ENCODE measurements at regions not wholly inside any gene's neighbourhood (a gene's known extent, or its start where the extent isn't known, plus 50 kb on each side); places are given as distances from the start of the nearest gene placed in this dataset.

- no peak for DNase-seq
Measured at GRCh38 chr4:104811727-104812126, 317.0 kb upstream of the CXXC4 start.

DNA sequence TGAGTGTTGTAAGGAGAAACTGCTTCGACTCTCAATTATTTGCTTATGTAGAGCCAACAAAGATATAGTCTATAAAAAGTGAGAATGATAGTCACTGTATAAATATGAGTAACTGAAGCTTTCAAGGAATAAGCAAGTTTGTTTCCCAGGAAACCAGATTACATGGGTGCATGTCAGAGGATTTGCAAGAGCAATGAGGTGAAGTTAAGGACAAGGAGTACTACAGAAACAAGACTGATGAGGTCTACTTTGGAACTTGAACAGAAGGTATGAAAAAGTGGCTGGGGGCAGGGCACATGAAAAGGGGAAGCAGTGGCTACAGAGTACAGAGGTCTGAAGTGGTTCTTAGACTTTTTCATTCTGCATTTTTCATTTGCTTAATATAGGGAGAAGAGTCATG, 321.0 kb upstream of the CXXC4 start:
- no peak for DNase-seq

GRCh38 chr4:104818579-104818978, 323.9 kb upstream of the CXXC4 start:
- no peak for DNase-seq

DNA sequence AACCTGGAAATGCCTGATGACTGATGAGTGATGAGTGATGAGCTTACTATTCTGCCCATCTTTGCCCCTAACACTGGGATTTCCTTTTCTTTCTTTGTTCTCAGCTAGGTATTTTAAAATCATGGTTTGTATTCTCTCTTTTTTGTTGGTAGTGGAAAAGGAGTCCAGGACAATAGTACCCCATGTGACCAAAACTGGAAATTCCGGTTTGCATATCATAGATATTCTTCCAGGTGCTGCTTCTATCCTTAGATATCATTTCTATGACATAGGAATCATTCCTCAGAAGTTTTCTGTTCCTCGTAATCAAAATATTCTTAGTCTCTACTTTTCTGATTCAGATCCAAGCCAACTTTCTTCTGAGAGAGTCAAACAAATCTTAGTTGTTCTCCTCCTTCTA, 320.5 kb upstream of the TET2 start:
- DNase-seq = no peak

DNA sequence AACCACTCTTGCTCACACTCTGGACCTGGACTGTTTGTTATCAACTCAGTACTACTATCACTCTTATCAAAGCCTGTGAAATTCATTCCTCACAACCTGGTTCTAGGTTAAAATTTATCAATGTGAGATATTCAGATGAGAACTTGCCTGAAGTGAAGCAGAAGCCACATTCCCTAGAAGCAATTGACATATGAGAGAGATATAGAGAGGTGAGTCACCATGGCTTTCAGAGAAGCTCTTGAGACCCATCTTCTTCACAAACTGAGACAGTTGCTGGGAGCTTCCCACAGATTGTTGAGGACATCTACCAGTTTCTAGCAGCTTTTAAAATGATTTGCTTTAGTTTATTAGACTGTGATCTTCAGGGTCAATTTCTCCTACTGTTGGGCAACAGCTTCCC, 316.9 kb upstream of the TET2 start:
- no peak for DNase-seq

- DNase-seq = no peak
Measured at GRCh38 chr4:104848597-104849225, 298.0 kb upstream of the TET2 start.

DNA sequence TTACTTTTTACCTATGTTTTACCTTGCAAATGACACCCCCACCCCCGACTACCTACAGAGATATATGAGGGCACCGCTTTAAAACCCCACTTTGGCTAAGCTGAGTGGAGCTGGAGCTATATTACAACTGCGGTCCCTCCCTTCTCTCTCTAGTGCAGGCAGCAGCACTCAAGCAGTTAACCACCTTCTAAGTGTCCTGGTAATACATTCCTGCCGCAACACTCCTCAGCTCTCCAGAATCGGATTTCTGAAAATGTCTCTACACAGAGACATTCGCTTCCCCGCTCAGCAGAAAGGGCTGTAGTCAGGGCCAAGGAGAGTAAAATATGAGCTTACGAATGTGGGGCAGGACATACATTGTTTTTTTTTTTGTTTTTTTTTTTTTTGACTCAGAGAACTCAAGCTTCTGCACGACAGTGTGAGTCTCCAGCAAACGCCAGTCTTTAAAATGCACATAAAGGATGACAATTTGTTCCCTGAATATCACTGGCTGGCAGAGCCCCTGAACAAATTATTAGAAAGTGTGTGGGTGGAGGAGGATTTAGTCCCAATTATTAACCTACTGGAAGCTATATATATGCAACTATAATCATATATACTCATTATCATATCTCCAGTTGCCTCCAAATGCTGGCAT, 287.0 kb upstream of the TET2 start:
- DNase-seq = no peak

DNA sequence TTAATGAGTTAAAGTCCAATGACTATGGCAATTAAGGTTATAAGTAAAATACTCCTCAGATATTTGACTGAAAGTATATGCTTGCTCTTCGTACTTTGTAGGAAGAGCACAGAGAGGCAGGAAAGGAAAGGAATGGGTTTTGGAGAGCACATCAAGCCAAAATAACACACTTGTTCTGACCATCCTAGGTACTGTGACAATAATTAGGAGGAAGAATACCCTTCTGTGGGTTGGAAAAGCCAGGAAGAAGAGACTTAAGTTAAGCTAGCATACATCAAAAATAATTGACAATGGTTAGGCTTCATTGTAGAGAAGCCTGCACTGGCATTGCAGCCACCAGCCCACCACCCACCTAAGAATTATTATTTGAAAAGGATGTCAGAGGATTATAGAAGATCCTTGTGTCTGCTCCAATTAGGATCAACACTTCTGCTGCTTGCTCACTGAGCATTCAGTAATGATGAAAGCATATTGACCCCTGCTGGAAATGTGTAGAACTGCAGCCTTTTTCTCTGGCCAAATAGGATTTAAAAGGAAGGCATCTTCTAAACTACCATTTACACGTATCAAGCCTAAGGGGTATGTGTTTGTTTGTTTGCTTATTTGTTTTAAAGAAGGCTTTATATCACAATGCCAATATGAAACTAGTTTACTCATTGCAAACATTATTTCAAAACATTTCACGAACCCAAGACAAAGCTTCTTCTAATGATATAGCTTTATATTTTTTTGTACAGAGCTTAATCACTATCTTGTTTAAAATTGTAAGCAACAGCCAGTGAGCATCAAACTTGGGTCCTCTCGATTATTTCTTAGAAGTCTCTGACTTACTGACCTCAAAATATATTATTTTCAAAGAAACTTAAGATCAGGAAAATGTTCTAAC, 286.2 kb upstream of the TET2 start:
- DNase-seq = peak; percentile 46

- no peak for DNase-seq
Measured at GRCh38 chr4:104866809-104867208, 279.9 kb upstream of the TET2 start.

DNA sequence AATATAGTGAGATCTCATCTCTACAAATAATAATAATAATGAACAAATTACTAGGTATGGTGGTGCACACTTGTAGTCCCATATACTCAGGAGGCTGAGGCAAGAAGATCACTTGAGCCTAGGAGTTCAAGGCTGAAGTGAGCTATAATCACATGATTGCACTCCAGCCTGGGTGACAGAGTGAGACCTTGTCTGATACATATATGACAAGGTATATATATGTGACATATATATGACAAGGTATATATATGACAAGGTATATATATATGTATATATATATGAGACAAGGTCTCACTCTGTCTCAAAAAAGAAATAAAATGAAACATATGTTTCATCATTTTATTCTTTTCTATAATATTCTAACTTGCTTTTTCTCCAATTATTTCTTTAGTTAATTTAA, 278.1 kb upstream of the TET2 start:
- no peak for DNase-seq

GRCh38 chr4:104868958-104869357, 277.7 kb upstream of the TET2 start:
- no peak for DNase-seq

DNA sequence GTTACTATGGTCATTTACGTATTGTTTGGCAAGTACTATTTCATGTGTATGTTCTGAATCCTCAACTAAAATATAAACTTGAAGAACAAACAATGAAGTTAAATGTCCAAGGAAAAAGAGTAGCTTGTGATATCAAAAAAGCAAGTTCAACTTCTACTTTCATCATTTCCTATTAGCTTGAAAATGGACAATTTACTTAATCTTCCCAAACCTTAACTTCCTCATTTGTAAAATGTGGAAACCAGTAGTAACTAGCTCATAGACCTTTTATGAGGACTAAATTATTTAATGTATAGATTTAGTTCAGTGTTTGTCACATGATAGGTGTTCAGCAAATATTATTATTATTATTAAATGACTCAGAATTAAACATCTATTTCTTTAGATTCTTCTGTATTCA, 276.8 kb upstream of the TET2 start:
- no peak for DNase-seq

DNA sequence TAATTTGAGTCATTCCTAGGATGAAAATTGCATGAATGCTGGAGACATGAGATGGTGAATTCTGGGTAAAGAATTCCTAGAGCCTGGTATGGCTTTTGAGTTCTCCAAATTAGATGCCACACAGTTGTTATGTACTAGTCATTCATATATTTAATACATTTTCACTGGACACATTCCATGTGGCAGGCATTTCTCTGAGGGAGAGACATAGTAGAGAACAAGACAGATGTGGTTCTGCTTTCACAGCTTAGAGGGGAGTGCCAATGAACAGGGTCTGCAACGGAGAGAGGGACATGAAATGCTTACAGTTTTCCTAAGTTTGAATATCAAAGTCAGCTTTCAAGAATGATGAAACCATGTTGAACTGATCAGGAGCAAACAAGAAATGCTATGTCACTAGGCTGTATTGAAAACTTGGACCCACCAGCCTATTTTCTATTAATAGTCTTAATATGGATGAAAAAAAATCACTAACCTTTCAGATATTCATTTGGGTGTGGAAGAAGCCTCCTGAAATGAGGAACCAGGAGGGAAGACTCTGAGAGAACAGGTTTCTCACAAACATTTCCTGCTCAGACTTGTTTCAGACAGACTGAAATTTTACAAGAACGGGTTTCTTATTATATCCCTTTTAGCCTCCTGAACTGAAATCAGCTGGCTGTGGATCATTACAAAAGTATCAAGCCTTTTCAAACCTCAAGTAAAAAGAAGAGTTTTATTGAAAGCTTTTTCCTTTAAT, 276.0 kb upstream of the TET2 start:
- DNase-seq = no peak

GRCh38 chr4:104878936-104879335, 267.7 kb upstream of the TET2 start:
- no peak for DNase-seq

- no peak for DNase-seq
Measured at GRCh38 chr4:104879367-104879766, 267.3 kb upstream of the TET2 start.

- no peak for DNase-seq
Measured at GRCh38 chr4:104879854-104880253, 266.8 kb upstream of the TET2 start.

- no peak for DNase-seq
Measured at GRCh38 chr4:104881136-104881886, 265.4 kb upstream of the TET2 start.

DNA sequence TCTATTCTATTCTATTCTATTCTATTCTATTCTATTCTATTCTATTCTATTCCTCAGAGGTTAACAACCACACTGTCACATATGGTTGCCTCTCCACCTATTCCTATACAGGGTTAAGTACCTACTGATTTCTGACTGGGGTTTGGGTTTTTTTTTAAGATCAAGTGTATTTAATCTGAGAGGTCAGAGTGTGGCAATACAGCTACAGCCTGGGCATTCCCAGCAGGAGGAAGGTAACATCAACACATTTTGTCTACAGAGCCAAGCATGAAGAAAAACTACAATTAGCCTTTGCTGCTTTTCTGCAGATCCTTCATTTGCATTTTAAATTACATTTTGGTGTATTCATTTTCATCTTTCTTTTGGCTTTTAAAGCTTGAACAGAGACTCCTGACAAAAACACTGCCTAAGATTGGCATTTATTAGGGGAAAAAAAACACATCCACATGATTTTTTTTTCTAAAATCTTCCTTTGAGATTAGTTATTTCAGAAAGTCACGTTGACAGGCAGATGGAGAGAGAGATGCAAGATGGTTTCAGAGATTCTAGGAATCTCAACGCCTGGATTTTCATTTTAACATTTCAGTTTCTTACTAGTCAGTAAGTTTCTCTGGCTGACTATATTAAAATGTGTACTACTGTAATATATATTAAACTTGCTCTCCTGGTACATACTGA, 255.9 kb upstream of the TET2 start:
- DNase-seq = no peak

DNA sequence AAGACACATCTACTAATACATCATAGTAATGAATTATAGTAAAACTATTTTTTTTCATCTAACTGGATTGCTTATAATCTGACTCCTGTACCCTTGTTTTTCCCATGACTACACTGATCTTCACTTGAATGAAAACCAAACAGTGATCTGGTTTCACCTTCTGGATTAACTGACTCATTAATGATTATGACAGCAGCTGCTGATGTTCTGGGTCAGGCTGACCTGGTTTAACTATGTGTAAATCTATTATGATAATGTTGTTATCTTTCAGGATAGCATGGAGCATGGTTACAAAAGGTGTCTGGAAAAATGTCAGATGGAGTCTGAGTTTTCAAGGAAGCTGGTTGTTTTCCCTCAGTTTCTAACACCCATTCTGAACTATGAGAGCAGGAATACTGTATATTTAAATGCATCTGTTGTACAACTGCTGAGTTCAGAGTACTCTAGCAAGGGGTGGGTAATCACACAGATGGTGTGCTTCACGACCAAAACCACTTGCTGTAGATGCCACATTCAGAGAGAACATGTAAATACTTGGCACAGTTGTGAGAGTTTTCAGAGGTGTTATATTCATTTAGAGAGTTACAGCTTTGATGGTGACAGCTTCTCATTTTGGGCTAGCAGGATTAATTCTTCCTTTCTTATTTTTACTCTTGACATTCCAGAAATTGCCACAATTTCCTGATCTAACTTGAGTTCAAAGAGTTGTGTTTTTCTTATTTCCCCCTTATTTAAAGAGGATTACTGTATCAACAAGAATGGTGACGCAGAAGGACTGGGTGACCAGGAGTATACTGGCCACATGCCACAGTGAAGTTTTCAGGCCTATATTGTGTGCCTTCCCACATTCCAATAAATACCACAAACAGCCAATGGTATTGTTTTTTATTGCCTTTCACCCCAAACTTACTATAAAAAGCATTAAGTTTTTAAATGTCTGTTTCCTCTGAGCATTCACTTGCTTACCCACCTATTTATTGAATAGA, 249.7 kb upstream of the TET2 start:
- no peak for DNase-seq

DNA sequence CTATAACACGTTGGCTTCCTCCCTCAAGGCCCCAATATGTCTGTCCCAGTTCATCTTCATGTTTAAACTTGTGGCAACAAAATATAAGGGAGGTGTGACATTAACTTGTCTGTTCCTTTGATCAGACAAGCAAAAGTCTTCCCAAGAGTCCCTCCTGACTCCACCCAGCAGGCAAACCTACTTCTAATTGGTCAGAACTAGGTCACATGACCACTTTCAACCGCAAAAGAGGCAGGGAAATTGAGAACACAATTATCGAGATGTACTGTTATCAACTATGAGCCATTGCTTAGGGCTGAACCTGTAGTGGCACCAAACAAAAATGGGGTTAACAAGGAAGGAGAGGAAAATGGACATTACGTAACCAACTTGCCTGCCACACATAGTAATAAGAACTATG, 246.8 kb upstream of the TET2 start:
- DNase-seq = no peak

- DNase-seq = peak; percentile 75
Measured at GRCh38 chr4:104901438-104901837, 245.2 kb upstream of the TET2 start.

Measured in right hindlimb (tissue), 1 donor.